GM12878 (cell line): ENCODE measurements at regions not wholly inside any gene's neighbourhood (a gene's known extent, or its start where the extent isn't known, plus 50 kb on each side); places are given as distances from the start of the nearest gene placed in this dataset.

ENCODE experiments used
- ATAC-seq: fragments of 200-7000 bp; cut with Tn5 transposase; 3 replicates; pipeline ENCODE4 v1.9.1; 2020; ENCODE audit warnings: mild to moderate bottlenecking, moderate library complexity
- BruUV-seq: library from RNA; stranded (reverse); fragments of 400-500 nt; replicated peaks from 2 replicates; lab custom pipeline; 2021; lab: Mats Ljungman, UMichigan
- CTCF ChIA-PET: fragments of 300-600 bp; sonication (Branson Sonifier 250); formaldehyde crosslinking; extraction: SDS; loops from one replicate; lab custom pipeline; 2021; ENCODE audit warnings: inconsistent platforms; lab: Yijun Ruan, JAX
- POLR2A ChIA-PET: fragments of 350-600 bp; formaldehyde crosslinking; extraction: SDS; loops from one replicate; lab custom pipeline; 2021; ENCODE audit warnings: inconsistent platforms; lab: Charles Lee
- RAD21 ChIA-PET: fragments of 300-600 bp; sonication (Branson Sonifier 250); formaldehyde crosslinking; loops from one replicate; lab custom pipeline; 2023; ENCODE audit warnings: antibody characterized with exemption; ENCODE audit not compliant: unreplicated experiment; lab: Charles Lee
- SMC1A ChIA-PET: fragments of 300-600 bp; sonication (Branson Sonifier 250); formaldehyde crosslinking; loops from one replicate; lab custom pipeline; 2023; ENCODE audit not compliant: unreplicated experiment, uncharacterized antibody; lab: Charles Lee
- DNase-seq: peaks from one replicate; pipeline ENCODE4 v3.0.0-alpha.2; 2011; ENCODE audit warnings: low read depth, low spot score
- FAIRE-seq: peaks from 3 replicates; lab custom pipeline; 2011; peaks lifted over from hg19 to GRCh38; lab: Jason Lieb, UNC
- H2AFZ ChIP-seq: 2 replicates; pipeline ENCODE4 v1.6.0; 2011; ENCODE audit warnings: low read depth, low read length, control low read depth; ENCODE audit not compliant: control insufficient read depth
- H3K27ac ChIP-seq: 2 replicates; pipeline ENCODE4 v1.5.1; 2011; ENCODE audit warnings: control low read depth; ENCODE audit not compliant: control insufficient read depth, insufficient read depth
- H3K27me3 ChIP-seq, 2 experiments: replicated peaks in 1 of 2; 2 replicates each; pipeline versions ENCODE4 v1.6.0 to v1.6.1; 2011; ENCODE audit warnings: low read length in 1 of 2; ENCODE audit not compliant: control insufficient read depth in 2 of 2, insufficient read depth in 2 of 2
- H3K36me3 ChIP-seq, 2 experiments: 2 replicates each; pipeline ENCODE4 v1.5.1; 2011; ENCODE audit warnings: low read length in 1 of 2; ENCODE audit not compliant: control insufficient read depth in 2 of 2, insufficient read depth in 2 of 2
- H3K4me1 ChIP-seq: 2 replicates; pipeline ENCODE4 v1.6.1; 2011; ENCODE audit warnings: mild to moderate bottlenecking, low read length, moderate library complexity, mixed read lengths; ENCODE audit not compliant: control insufficient read depth, insufficient read depth
- H3K4me2 ChIP-seq: 2 replicates; pipeline ENCODE4 v1.6.0; 2011; ENCODE audit warnings: control low read depth; ENCODE audit not compliant: control insufficient read depth, insufficient read depth
- H3K4me3 ChIP-seq: fragments of 200-600 bp; sonication (generic); 2 replicates; pipeline ENCODE4 v1.5.1; 2016
- H3K79me2 ChIP-seq: 2 replicates; pipeline ENCODE4 v1.6.0; 2011; ENCODE audit warnings: low read length; ENCODE audit not compliant: control insufficient read depth, insufficient read depth
- H3K9ac ChIP-seq: 2 replicates; pipeline ENCODE4 v1.8.0; 2011; ENCODE audit warnings: low read length, control low read depth, mixed read lengths; ENCODE audit not compliant: control insufficient read depth, insufficient read depth
- H3K9me3 ChIP-seq: replicated peaks from 3 replicates; pipeline ENCODE4 v1.5.1; 2011; ENCODE audit warnings: mild to moderate bottlenecking, low read length; ENCODE audit not compliant: control insufficient read depth, insufficient read depth
- H4K20me1 ChIP-seq: 2 replicates; pipeline ENCODE4 v1.6.0; 2011; ENCODE audit not compliant: control insufficient read depth, insufficient read depth
- BACH1 ChIP-seq: fragments of 450-650 bp; IDR thresholded peaks from 2 replicates; pipeline ENCODE4 v1.6.1; 2017; ENCODE audit warnings: mild to moderate bottlenecking, borderline replicate concordance
- CBX5 ChIP-seq: sonication (generic); IDR thresholded peaks from 2 replicates; pipeline ENCODE4 v1.6.1; 2016; ENCODE audit warnings: low read depth, moderate library complexity, mild to moderate bottlenecking, inconsistent platforms
- MEF2B ChIP-seq: fragments of 450-650 bp; IDR thresholded peaks from 2 replicates; pipeline ENCODE4 v1.6.1; 2018; ENCODE audit warnings: mild to moderate bottlenecking, moderate library complexity; ENCODE audit not compliant: partially characterized antibody, poor library complexity, severe bottlenecking
- NR2F1 ChIP-seq: fragments of 450-650 bp; conservative IDR thresholded peaks from 2 replicates; pipeline ENCODE4 v1.6.1; 2017; ENCODE audit warnings: mild to moderate bottlenecking
- RCOR1 ChIP-seq: conservative IDR thresholded peaks from 2 replicates; pipeline ENCODE4 v1.6.1; 2012; ENCODE audit warnings: low read depth, low read length, improper control_type of control experiment
- RELA ChIP-seq: fragments of 450-650 bp; IDR thresholded peaks from 2 replicates; pipeline ENCODE4 v1.8.0; 2014; ENCODE audit warnings: borderline replicate concordance; ENCODE audit not compliant: partially characterized antibody
- RUNX3 ChIP-seq: IDR thresholded peaks from 2 replicates; pipeline ENCODE4 v1.6.1; 2012; ENCODE audit warnings: low read length, inconsistent platforms
- SMAD5 ChIP-seq: IDR thresholded peaks from 2 replicates; pipeline ENCODE4 v1.6.1; 2016; ENCODE audit warnings: antibody characterized with exemption, low read depth
- ZNF622 ChIP-seq: fragments of 450-650 bp; IDR thresholded peaks from 2 replicates; pipeline ENCODE4 v1.6.1; 2017; ENCODE audit warnings: mild to moderate bottlenecking, inconsistent platforms
- ZZZ3 ChIP-seq: IDR thresholded peaks from 2 replicates; pipeline ENCODE4 v1.6.1; 2011; ENCODE audit warnings: low read depth; ENCODE audit not compliant: control insufficient read depth, insufficient read length
- WGBS: methylation state at CpG from one replicate; pipeline ENCODE4 v1.1.6; 2016; ENCODE audit warnings: low lambda C conversion rate; ENCODE audit not compliant: insufficient replicate concordance, insufficient coverage; ENCODE audit errors: missing lambda C conversion rate; 5-methylcytosine and 5-hydroxymethylcytosine counted together
- in situ Hi-C: fragments of 300-500 bp; cut with MboI; formaldehyde crosslinking; loops from 9 replicates; pipeline ENCODE4 v1.14.3; 2018; ENCODE audit warnings: mixed read lengths
- intact Hi-C: fragments of 100-400 bp; cut with micrococcal nuclease; formaldehyde crosslinking; loops from one replicate; pipeline ENCODE4 v1.14.2; 2022; ENCODE audit not compliant: unreplicated experiment
- TF ChIP-seq, protein P1 (sequence below): fragments of 150-350 bp; IDR thresholded peaks from 2 replicates; pipeline ENCODE4 v1.6.1; 2016; ENCODE audit warnings: low read depth, low read length
- TF ChIP-seq, protein P2 (sequence below): IDR thresholded peaks from 2 replicates; pipeline ENCODE4 v1.6.1; 2012; ENCODE audit warnings: improper control_type of control experiment, low read depth, low read length; ENCODE audit not compliant: insufficient replicate concordance
- TF ChIP-seq, protein P3 (sequence below): fragments of 450-650 bp; IDR thresholded peaks from 2 replicates; pipeline ENCODE4 v1.6.1; 2016; ENCODE audit warnings: mild to moderate bottlenecking
- TF ChIP-seq, protein P4 (sequence below): IDR thresholded peaks from 2 replicates; pipeline ENCODE4 v1.6.1; 2011; ENCODE audit warnings: borderline replicate concordance, low read depth, mild to moderate bottlenecking, moderate library complexity, mixed read lengths, low read length; ENCODE audit not compliant: insufficient read depth; ENCODE audit errors: extremely low read length

DNA sequence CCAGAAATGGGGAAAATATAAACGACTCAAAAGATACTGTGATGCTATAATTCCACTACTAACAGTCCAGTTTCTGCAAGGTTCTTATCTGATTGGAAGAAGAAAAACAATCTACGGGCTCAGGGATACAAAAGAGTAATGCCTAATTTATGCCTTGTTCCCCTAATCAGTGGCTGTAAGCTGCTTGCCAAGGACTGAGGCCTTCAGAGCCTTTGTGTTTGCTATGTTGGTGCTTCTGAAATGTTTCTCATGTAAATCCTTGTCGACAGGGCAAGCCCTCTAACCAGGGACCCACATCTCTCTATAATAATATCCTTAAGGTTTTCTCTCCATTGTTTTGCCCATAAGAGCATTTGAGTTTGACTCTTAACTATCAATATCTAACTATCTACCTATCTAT lies 89.7 kb upstream of the CLDN10 start:
- POLR2A ChIA-PET, result interaction anchor here (0.6 kb wide), 1 partner anchor 805 kb away, joined by 11 read pairs; no protein-coding TSS in a partner anchor
- H3K4me1 ChIP-seq, result peaks cover 2% of the 10 kb centered on the region; the same call in 1 of the 2 replicates
- no peaks in the 10 kb centered on the region for H3K27me3 ChIP-seq
- H3K27ac ChIP-seq, result no peak overlapping the region
- H3K9me3 ChIP-seq, result peaks cover 11% of the 10 kb centered on the region; the same call in 2 of the 3 replicates
- CTCF ChIA-PET, result no interaction called here
- RAD21 ChIA-PET, result no interaction called here
- DNase-seq (no peak), FAIRE-seq (no peak), ATAC-seq (no peak)
- H4K20me1 ChIP-seq, result no peaks in the 10 kb centered on the region
- in situ Hi-C loops (no loop called here), intact Hi-C loops (no loop called here)
- no TSS peak for BruUV-seq
- H3K4me3 ChIP-seq, result no peak overlapping the region
- no peak overlapping the region for H3K4me2 ChIP-seq
- H3K79me2 ChIP-seq, result no peaks in the 10 kb centered on the region
- H3K36me3 ChIP-seq, result no peaks in the 10 kb centered on the region
- 41% methylated on average over 3 of the region's 3 CpGs for WGBS
- TF ChIP-seq RUNX3 (no peak), BACH1 (no peak), ZNF622 (no peak), SMAD5 (no peak), NR2F1 (no peak), ZZZ3 (no peak), RELA (no peak), MEF2B (no peak), RCOR1 (no peak), CBX5 (no peak)
- TF ChIP-seq, protein P1, sequence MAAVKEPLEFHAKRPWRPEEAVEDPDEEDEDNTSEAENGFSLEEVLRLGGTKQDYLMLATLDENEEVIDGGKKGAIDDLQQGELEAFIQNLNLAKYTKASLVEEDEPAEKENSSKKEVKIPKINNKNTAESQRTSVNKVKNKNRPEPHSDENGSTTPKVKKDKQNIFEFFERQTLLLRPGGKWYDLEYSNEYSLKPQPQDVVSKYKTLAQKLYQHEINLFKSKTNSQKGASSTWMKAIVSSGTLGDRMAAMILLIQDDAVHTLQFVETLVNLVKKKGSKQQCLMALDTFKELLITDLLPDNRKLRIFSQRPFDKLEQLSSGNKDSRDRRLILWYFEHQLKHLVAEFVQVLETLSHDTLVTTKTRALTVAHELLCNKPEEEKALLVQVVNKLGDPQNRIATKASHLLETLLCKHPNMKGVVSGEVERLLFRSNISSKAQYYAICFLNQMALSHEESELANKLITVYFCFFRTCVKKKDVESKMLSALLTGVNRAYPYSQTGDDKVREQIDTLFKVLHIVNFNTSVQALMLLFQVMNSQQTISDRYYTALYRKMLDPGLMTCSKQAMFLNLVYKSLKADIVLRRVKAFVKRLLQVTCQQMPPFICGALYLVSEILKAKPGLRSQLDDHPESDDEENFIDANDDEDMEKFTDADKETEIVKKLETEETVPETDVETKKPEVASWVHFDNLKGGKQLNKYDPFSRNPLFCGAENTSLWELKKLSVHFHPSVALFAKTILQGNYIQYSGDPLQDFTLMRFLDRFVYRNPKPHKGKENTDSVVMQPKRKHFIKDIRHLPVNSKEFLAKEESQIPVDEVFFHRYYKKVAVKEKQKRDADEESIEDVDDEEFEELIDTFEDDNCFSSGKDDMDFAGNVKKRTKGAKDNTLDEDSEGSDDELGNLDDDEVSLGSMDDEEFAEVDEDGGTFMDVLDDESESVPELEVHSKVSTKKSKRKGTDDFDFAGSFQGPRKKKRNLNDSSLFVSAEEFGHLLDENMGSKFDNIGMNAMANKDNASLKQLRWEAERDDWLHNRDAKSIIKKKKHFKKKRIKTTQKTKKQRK, result no peak
- TF ChIP-seq, protein P2, sequence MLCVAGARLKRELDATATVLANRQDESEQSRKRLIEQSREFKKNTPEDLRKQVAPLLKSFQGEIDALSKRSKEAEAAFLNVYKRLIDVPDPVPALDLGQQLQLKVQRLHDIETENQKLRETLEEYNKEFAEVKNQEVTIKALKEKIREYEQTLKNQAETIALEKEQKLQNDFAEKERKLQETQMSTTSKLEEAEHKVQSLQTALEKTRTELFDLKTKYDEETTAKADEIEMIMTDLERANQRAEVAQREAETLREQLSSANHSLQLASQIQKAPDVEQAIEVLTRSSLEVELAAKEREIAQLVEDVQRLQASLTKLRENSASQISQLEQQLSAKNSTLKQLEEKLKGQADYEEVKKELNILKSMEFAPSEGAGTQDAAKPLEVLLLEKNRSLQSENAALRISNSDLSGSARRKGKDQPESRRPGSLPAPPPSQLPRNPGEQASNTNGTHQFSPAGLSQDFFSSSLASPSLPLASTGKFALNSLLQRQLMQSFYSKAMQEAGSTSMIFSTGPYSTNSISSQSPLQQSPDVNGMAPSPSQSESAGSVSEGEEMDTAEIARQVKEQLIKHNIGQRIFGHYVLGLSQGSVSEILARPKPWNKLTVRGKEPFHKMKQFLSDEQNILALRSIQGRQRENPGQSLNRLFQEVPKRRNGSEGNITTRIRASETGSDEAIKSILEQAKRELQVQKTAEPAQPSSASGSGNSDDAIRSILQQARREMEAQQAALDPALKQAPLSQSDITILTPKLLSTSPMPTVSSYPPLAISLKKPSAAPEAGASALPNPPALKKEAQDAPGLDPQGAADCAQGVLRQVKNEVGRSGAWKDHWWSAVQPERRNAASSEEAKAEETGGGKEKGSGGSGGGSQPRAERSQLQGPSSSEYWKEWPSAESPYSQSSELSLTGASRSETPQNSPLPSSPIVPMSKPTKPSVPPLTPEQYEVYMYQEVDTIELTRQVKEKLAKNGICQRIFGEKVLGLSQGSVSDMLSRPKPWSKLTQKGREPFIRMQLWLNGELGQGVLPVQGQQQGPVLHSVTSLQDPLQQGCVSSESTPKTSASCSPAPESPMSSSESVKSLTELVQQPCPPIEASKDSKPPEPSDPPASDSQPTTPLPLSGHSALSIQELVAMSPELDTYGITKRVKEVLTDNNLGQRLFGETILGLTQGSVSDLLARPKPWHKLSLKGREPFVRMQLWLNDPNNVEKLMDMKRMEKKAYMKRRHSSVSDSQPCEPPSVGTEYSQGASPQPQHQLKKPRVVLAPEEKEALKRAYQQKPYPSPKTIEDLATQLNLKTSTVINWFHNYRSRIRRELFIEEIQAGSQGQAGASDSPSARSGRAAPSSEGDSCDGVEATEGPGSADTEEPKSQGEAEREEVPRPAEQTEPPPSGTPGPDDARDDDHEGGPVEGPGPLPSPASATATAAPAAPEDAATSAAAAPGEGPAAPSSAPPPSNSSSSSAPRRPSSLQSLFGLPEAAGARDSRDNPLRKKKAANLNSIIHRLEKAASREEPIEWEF, result no peak
- TF ChIP-seq, protein P3, sequence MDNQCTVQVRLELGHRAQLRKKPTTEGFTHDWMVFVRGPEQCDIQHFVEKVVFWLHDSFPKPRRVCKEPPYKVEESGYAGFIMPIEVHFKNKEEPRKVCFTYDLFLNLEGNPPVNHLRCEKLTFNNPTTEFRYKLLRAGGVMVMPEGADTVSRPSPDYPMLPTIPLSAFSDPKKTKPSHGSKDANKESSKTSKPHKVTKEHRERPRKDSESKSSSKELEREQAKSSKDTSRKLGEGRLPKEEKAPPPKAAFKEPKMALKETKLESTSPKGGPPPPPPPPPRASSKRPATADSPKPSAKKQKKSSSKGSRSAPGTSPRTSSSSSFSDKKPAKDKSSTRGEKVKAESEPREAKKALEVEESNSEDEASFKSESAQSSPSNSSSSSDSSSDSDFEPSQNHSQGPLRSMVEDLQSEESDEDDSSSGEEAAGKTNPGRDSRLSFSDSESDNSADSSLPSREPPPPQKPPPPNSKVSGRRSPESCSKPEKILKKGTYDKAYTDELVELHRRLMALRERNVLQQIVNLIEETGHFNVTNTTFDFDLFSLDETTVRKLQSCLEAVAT, result no peak
- TF ChIP-seq, protein P4, sequence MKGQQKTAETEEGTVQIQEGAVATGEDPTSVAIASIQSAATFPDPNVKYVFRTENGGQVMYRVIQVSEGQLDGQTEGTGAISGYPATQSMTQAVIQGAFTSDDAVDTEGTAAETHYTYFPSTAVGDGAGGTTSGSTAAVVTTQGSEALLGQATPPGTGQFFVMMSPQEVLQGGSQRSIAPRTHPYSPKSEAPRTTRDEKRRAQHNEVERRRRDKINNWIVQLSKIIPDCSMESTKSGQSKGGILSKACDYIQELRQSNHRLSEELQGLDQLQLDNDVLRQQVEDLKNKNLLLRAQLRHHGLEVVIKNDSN, result no peak
- no peak overlapping the region for H3K9ac ChIP-seq
- H2AFZ ChIP-seq, result no peak overlapping the region
- SMC1A ChIA-PET, result no interaction called here
